GM23338 (cell line): ENCODE measurements at regions not wholly inside any gene's neighbourhood (a gene's known extent, or its start where the extent isn't known, plus 50 kb on each side); places are given as distances from the start of the nearest gene placed in this dataset.
A peak's percentile ranks its signal among the peaks of the same experiment; 100 is the strongest.

Experiments
- ATAC-seq: fragments of 200-7000 bp; cut with Tn5 transposase; 3 replicates; pipeline ENCODE4 v1.9.1; 2020
- DNase-seq: peaks from one replicate; pipeline ENCODE4 v3.0.0-alpha.2; 2015; ENCODE audit warnings: low spot score
- H2AFZ ChIP-seq: fragments of 200-600 bp; sonication (generic); 2 replicates; pipeline ENCODE4 v1.8.0; 2016; ENCODE audit warnings: antibody characterized with exemption, mild to moderate bottlenecking, moderate library complexity
- H3F3A ChIP-seq: fragments of 200-600 bp; sonication (generic); replicated peaks from 2 replicates; pipeline ENCODE4 v1.8.0; 2017; ENCODE audit warnings: antibody characterized with exemption, mixed run types, low read depth
- H3K27ac ChIP-seq: fragments of 200-600 bp; sonication (generic); 2 replicates; pipeline ENCODE4 v1.6.1; 2016; ENCODE audit warnings: low read depth
- H3K27me3 ChIP-seq: fragments of 200-600 bp; sonication (generic); 2 replicates; pipeline ENCODE4 v1.8.0; 2016; ENCODE audit warnings: mild to moderate bottlenecking, mixed run types, moderate library complexity; ENCODE audit not compliant: insufficient read depth
- H3K36me3 ChIP-seq: fragments of 200-600 bp; sonication (generic); 2 replicates; pipeline ENCODE4 v1.8.0; 2016; ENCODE audit warnings: mild to moderate bottlenecking; ENCODE audit not compliant: insufficient read depth
- H3K4me1 ChIP-seq: fragments of 200-600 bp; sonication (generic); 2 replicates; pipeline ENCODE4 v1.8.0; 2016; ENCODE audit warnings: mild to moderate bottlenecking, moderate library complexity; ENCODE audit not compliant: insufficient read depth
- H3K4me2 ChIP-seq: fragments of 200-600 bp; sonication (generic); 2 replicates; pipeline ENCODE4 v1.7.1; 2017; ENCODE audit warnings: mixed run types
- H3K4me3 ChIP-seq: fragments of 200-600 bp; sonication (generic); 2 replicates; pipeline ENCODE4 v1.6.1; 2016; ENCODE audit warnings: mixed run types
- H3K79me2 ChIP-seq: fragments of 200-600 bp; sonication (generic); replicated peaks from 2 replicates; pipeline ENCODE4 v1.8.0; 2017; ENCODE audit warnings: mild to moderate bottlenecking; ENCODE audit not compliant: insufficient read depth
- H3K9me2 ChIP-seq: fragments of 200-600 bp; sonication (generic); 2 replicates; pipeline ENCODE4 v1.8.0; 2017; ENCODE audit not compliant: insufficient read depth
- H4K20me1 ChIP-seq: fragments of 200-600 bp; sonication (generic); replicated peaks from 2 replicates; pipeline ENCODE4 v1.8.0; 2017; ENCODE audit warnings: mild to moderate bottlenecking; ENCODE audit not compliant: insufficient read depth
- H3K27ac Mint-ChIP-seq: 2 replicates; pipeline ENCODE4 v1.8.0; 2020; ENCODE audit warnings: inconsistent platforms, mild to moderate bottlenecking, moderate library complexity, mixed read lengths
- H3K27me3 Mint-ChIP-seq: 3 replicates; pipeline ENCODE4 v1.8.0; 2022; ENCODE audit warnings: low read depth, mild to moderate bottlenecking, moderate library complexity, mixed read lengths, inconsistent platforms; ENCODE audit not compliant: insufficient read depth, poor library complexity
- H3K36me3 Mint-ChIP-seq: 3 replicates; pipeline ENCODE4 v1.8.0; 2021; ENCODE audit warnings: low read depth, mild to moderate bottlenecking, inconsistent platforms, moderate library complexity, mixed read lengths
- H3K4me1 Mint-ChIP-seq: 3 replicates; pipeline ENCODE4 v1.8.0; 2020; ENCODE audit warnings: mild to moderate bottlenecking, inconsistent platforms, mixed read lengths
- H3K4me3 Mint-ChIP-seq: 3 replicates; pipeline ENCODE4 v1.8.0; 2021; ENCODE audit warnings: moderate library complexity, mild to moderate bottlenecking, inconsistent platforms, mixed read lengths
- H3K9me3 Mint-ChIP-seq: 3 replicates; pipeline ENCODE4 v1.8.0; 2020; ENCODE audit warnings: moderate library complexity, mild to moderate bottlenecking, inconsistent platforms, mixed read lengths
- CREB1 ChIP-seq: fragments of 250-450 bp; sonication (Bioruptor Pico); IDR thresholded peaks from 2 replicates; pipeline ENCODE4 v1.5.0; 2020; ENCODE audit warnings: low read depth, mild to moderate bottlenecking, moderate library complexity
- CTCF ChIP-seq, 2 experiments: fragments of 200-600 bp in 1 of 2; sonication (generic) in 1 of 2; conservative IDR thresholded peaks; 2 replicates each; pipeline versions ENCODE4 v1.5.1 to v1.6.1; 2016 to 2017; ENCODE audit warnings: antibody characterized with exemption in 2 of 2, low read depth in 2 of 2, mild to moderate bottlenecking in 2 of 2, moderate library complexity in 1 of 2
- EZH2 ChIP-seq: fragments of 200-600 bp; sonication (generic); IDR thresholded peaks from one replicate; pipeline ENCODE4 v1.8.0; 2017; ENCODE audit warnings: antibody characterized with exemption, mild to moderate bottlenecking, low read depth; ENCODE audit not compliant: unreplicated experiment
- JUNB ChIP-seq: IDR thresholded peaks from one replicate; pipeline ENCODE4 v1.6.1; 2016; ENCODE audit warnings: antibody characterized with exemption; ENCODE audit not compliant: unreplicated experiment
- REST ChIP-seq: IDR thresholded peaks from one replicate; pipeline ENCODE4 v1.6.1; 2018; ENCODE audit warnings: antibody characterized with exemption; ENCODE audit not compliant: unreplicated experiment

DNA sequence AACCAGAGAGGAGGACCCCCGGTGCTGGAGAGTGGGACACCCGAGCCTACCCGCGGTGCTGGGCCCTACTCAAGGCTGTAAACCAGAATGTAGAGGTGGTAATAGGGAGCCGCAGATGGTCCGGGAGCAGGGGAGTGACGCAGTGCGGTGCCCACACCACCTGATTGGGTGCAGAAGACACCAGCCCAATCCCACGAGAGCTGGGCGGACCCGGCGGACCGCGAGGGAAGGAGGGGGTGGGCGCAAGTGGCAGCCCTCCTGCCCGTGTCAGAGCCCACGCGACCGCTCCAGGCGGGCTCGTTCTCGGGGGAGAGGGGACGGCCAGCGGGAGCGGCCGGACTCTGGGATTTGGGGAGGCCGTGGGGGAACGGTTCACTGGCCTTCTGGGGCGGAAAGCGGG is 71.2 kb downstream of the C9orf50 start (continued):
- no peak for TF ChIP-seq REST

DNA sequence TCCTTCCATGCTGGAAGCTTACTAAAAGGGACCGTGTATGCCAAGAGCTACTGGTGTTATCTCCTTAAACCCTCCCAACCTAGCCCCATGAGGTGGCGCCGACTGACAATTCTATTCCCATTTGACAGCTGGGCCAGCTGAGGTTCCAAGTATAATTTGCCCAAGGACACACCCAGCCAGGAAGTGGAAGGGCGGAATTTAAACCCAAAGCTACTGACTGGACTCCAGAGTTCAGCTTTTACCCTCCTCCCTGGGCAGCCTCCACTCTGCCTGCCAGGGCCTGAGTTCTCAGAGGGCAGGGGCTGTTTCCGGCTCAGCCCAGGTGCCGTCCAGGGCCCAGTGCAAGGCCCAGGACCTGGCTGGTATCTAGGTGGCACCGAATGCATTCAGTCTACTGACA is 71.8 kb downstream of the C9orf50 start:
- Mint-ChIP-seq H3K27me3 (peaks cover 30% of the 10 kb centered on the region), H3K4me1 (peaks cover 9% of the 10 kb centered on the region), H3K36me3 (no peaks in the 10 kb centered on the region; the same call in 2 of the 3 replicates), H3K9me3 (peaks cover under 1% of the 10 kb centered on the region; the same call in 1 of the 3 replicates), H3K4me3 (peak overlapping the region; percentile 68), H3K27ac (no peak overlapping the region)
- TF ChIP-seq JUNB (no peak), EZH2 (no peak), CTCF (conservative IDR thresholded peaks at IDR 0.05; ENCODE audit: low read depth in 2 of 2) (peak in 1 of 2 experiments; percentile 50; a peak in 2 of 4 replicates)
- no peaks in the 10 kb centered on the region for H3K79me2 ChIP-seq
- no peaks in the 10 kb centered on the region for H4K20me1 ChIP-seq
- H2AFZ ChIP-seq = no peak overlapping the region; the same call in 1 of the 2 replicates
- H3K4me1 ChIP-seq = peaks cover 3% of the 10 kb centered on the region
- no peaks in the 10 kb centered on the region for H3K36me3 ChIP-seq
- H3K27ac ChIP-seq = no peak overlapping the region
- peak overlapping the region; percentile 65; the same call in 1 of the 2 replicates for H3K4me3 ChIP-seq
- ATAC-seq = no peak
- H3K9me2 ChIP-seq = no peaks in the 10 kb centered on the region
- no peak for DNase-seq
- H3K4me2 ChIP-seq = peak overlapping the region; percentile 95; the same call in 1 of the 2 replicates
- H3F3A ChIP-seq = no peaks in the 10 kb centered on the region
- peaks cover 54% of the 10 kb centered on the region for H3K27me3 ChIP-seq

GRCh38 chr9:129548571-129549135 is 72.2 kb downstream of the C9orf50 start:
- Histone ChIP-seq H3K27ac (no peak overlapping the region), H3K27me3 (peaks cover 52% of the 10 kb centered on the region), H4K20me1 (no peaks in the 10 kb centered on the region), H3K4me3 (no peak overlapping the region), H3K4me2 (no peak overlapping the region), H3K9me2 (no peaks in the 10 kb centered on the region), H3F3A (no peaks in the 10 kb centered on the region), H3K36me3 (no peaks in the 10 kb centered on the region), H2AFZ (no peak overlapping the region), H3K79me2 (no peaks in the 10 kb centered on the region), H3K4me1 (peaks cover 3% of the 10 kb centered on the region)
- Mint-ChIP-seq H3K27ac (no peak overlapping the region), H3K27me3 (peaks cover 32% of the 10 kb centered on the region), H3K4me3 (peak overlapping the region; percentile 68; the same call in 1 of the 3 replicates), H3K36me3 (no peaks in the 10 kb centered on the region; the same call in 2 of the 3 replicates), H3K9me3 (peaks cover 2% of the 10 kb centered on the region; the same call in 1 of the 3 replicates), H3K4me1 (peaks cover 9% of the 10 kb centered on the region)
- no peak for TF ChIP-seq CREB1 (CRISPR knock-in tag)
- no peak for ATAC-seq
- no peak for DNase-seq
